Liver (tissue), 8 donors: ENCODE measurements at regions not wholly inside any gene's neighbourhood (a gene's known extent, or its start where the extent isn't known, plus 50 kb on each side); places are given as distances from the start of the nearest gene placed in this dataset.

Experiments
- DNase-seq: peaks from one replicate; pipeline ENCODE4 v3.0.0-alpha.2; 2017; ENCODE audit warnings: low spot score
- H3K27ac ChIP-seq, 2 donors: one replicate each; pipeline ENCODE4 v1.7.0; 2013; ENCODE audit warnings: inconsistent platforms in 2 of 2, low read length in 2 of 2, control low read depth in 1 of 2, low read depth in 1 of 2, mild to moderate bottlenecking in 1 of 2
- H3K27me3 ChIP-seq, 4 donors: one replicate each; pipeline versions ENCODE4 v1.6.1 to v1.7.0; 2013; ENCODE audit warnings: low read length in 3 of 4, inconsistent platforms in 1 of 4, mild to moderate bottlenecking in 1 of 4, moderate library complexity in 1 of 4; ENCODE audit not compliant: control insufficient read depth in 4 of 4, insufficient read depth in 4 of 4
- H3K36me3 ChIP-seq, 4 donors: one replicate each; pipeline versions ENCODE4 v1.6.1 to v1.7.0; 2013; ENCODE audit warnings: low read length in 3 of 4, mild to moderate bottlenecking in 3 of 4, low read depth in 1 of 4, moderate library complexity in 1 of 4; ENCODE audit not compliant: control insufficient read depth in 4 of 4, insufficient read depth in 3 of 4
- H3K4me1 ChIP-seq, 4 donors: one replicate each; pipeline versions ENCODE4 v1.6.1 to v1.7.0; 2013; ENCODE audit warnings: low read length in 3 of 4, mild to moderate bottlenecking in 3 of 4, moderate library complexity in 1 of 4; ENCODE audit not compliant: control insufficient read depth in 4 of 4, insufficient read depth in 4 of 4
- H3K4me3 ChIP-seq, 3 donors: one replicate each; pipeline versions ENCODE4 v1.6.1 to v1.7.0; 2013; ENCODE audit warnings: low read length in 3 of 3, control low read depth in 1 of 3, low read depth in 1 of 3, mild to moderate bottlenecking in 1 of 3
- H3K9ac ChIP-seq, 2 donors: one replicate each; pipeline ENCODE4 v1.7.0; 2013; ENCODE audit warnings: low read length in 2 of 2, mild to moderate bottlenecking in 2 of 2, moderate library complexity in 2 of 2, control low read depth in 1 of 2, low read depth in 1 of 2
- H3K9me3 ChIP-seq, 4 donors: one replicate each; pipeline versions ENCODE4 v1.6.1 to v1.7.0; 2013; ENCODE audit warnings: low read length in 3 of 4; ENCODE audit not compliant: control insufficient read depth in 4 of 4
- EGR1 ChIP-seq, 2 donors: IDR thresholded peaks; 2 replicates each; pipeline ENCODE4 v1.6.1; 2016 to 2018; ENCODE audit warnings: antibody characterized with exemption in 2 of 2, low read depth in 2 of 2
- FOXA1 ChIP-seq: IDR thresholded peaks from 2 replicates; pipeline ENCODE4 v1.6.1; 2016; ENCODE audit warnings: antibody characterized with exemption
- FOXA2 ChIP-seq: IDR thresholded peaks from 2 replicates; pipeline ENCODE4 v1.6.1; 2016; ENCODE audit warnings: antibody characterized with exemption
- GABPA ChIP-seq, 2 donors: IDR thresholded peaks in 1 of 2; conservative IDR thresholded peaks in 1 of 2; 2 replicates each; pipeline ENCODE4 v1.6.1; 2016; ENCODE audit warnings: antibody characterized with exemption in 2 of 2, mild to moderate bottlenecking in 1 of 2, moderate library complexity in 1 of 2
- HNF4A ChIP-seq, 2 donors: conservative IDR thresholded peaks; 2 replicates each; pipeline ENCODE4 v1.6.1; 2016; ENCODE audit warnings: antibody characterized with exemption in 2 of 2, mild to moderate bottlenecking in 2 of 2
- HNF4G ChIP-seq: IDR thresholded peaks from 2 replicates; pipeline ENCODE4 v1.6.1; 2016; ENCODE audit warnings: antibody characterized with exemption
- JUND ChIP-seq, 2 donors: IDR thresholded peaks; 2 replicates each; pipeline ENCODE4 v1.6.1; 2016; ENCODE audit warnings: antibody characterized with exemption in 2 of 2
- NR2F2 ChIP-seq: IDR thresholded peaks from 2 replicates; pipeline ENCODE4 v1.6.1; 2016; ENCODE audit warnings: antibody characterized with exemption
- RAD21 ChIP-seq, 2 donors: IDR thresholded peaks; 2 replicates each; pipeline ENCODE4 v1.6.1; 2016; ENCODE audit warnings: antibody characterized with exemption in 2 of 2, mild to moderate bottlenecking in 2 of 2
- RXRA ChIP-seq, 2 donors: IDR thresholded peaks; 2 replicates each; pipeline ENCODE4 v1.6.1; 2017 to 2018; ENCODE audit warnings: antibody characterized with exemption in 2 of 2, mild to moderate bottlenecking in 1 of 2
- SP1 ChIP-seq: IDR thresholded peaks from 2 replicates; pipeline ENCODE4 v1.6.1; 2018; ENCODE audit warnings: antibody characterized with exemption, mild to moderate bottlenecking
- TAF1 ChIP-seq: conservative IDR thresholded peaks from 2 replicates; pipeline ENCODE4 v1.6.1; 2016; ENCODE audit warnings: antibody characterized with exemption, mild to moderate bottlenecking
- YY1 ChIP-seq: IDR thresholded peaks from 2 replicates; pipeline ENCODE4 v1.6.1; 2016; ENCODE audit warnings: antibody characterized with exemption, mild to moderate bottlenecking
- WGBS: extraction: QIAGEN DNeasy Blood & Tissue Kit; methylation state at CpG from one replicate; pipeline ENCODE4 v1.1.7; 2013; 5-methylcytosine and 5-hydroxymethylcytosine counted together
- TF ChIP-seq, protein P1 (sequence below): IDR thresholded peaks from 2 replicates; pipeline ENCODE4 v1.6.1; 2016; ENCODE audit warnings: antibody characterized with exemption
- TF ChIP-seq, protein P2 (sequence below): fragments of 150-350 bp; IDR thresholded peaks from 2 replicates; pipeline ENCODE4 v1.5.1; 2017; ENCODE audit warnings: improper control_type of control experiment, low read depth, low read length; ENCODE audit not compliant: missing input control
- TF ChIP-seq, protein P3 (sequence below): IDR thresholded peaks from 2 replicates; pipeline ENCODE4 v1.6.1; 2016; ENCODE audit warnings: antibody characterized with exemption
- TF ChIP-seq, protein P4 (sequence below): IDR thresholded peaks from 2 replicates; pipeline ENCODE4 v1.6.1; 2016; ENCODE audit warnings: antibody characterized with exemption, mild to moderate bottlenecking
- TF ChIP-seq, protein P5 (sequence below): IDR thresholded peaks from 2 replicates; pipeline ENCODE4 v1.6.1; 2016; ENCODE audit warnings: antibody characterized with exemption
- donor health status: healthy.
- donor health status: healthy.
- donor health status: healthy.
- donor health status: healthy.
- donor health status: healthy.

DNA sequence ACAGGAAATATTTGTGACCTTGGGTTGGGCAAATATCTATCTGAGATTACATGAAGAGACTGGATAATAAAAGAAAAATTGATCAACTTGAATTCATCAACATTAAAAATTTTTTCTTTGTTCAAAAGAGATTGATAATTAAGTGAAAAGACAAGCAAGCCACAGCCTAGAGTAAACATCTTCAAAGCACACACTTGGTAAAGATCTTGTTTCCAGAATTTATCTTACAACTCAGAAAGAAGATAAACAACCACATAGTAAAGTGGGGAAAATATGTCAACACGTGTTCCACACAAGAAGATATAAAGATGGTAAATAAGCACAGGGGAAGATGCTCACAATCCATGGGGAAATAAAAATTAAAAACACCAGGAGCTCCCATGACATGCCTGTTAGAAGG lies 195.9 kb downstream of the SOX11 start:
- Histone ChIP-seq H3K27me3 (no peaks in the 10 kb centered on the region), H3K9me3 (peaks cover 0 to 5% (median 1%) of the 10 kb centered on the region in 4 donors), H3K4me3 (no peak overlapping the region), H3K4me1 (no peaks in the 10 kb centered on the region), H3K36me3 (no peaks in the 10 kb centered on the region), H3K27ac (no peak overlapping the region), H3K9ac (no peak overlapping the region)
- DNase-seq: no peak
- TF ChIP-seq, protein P1, sequence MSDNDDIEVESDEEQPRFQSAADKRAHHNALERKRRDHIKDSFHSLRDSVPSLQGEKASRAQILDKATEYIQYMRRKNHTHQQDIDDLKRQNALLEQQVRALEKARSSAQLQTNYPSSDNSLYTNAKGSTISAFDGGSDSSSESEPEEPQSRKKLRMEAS: no peak
- TF ChIP-seq FOXA2: no peak
- TF ChIP-seq, protein P2, sequence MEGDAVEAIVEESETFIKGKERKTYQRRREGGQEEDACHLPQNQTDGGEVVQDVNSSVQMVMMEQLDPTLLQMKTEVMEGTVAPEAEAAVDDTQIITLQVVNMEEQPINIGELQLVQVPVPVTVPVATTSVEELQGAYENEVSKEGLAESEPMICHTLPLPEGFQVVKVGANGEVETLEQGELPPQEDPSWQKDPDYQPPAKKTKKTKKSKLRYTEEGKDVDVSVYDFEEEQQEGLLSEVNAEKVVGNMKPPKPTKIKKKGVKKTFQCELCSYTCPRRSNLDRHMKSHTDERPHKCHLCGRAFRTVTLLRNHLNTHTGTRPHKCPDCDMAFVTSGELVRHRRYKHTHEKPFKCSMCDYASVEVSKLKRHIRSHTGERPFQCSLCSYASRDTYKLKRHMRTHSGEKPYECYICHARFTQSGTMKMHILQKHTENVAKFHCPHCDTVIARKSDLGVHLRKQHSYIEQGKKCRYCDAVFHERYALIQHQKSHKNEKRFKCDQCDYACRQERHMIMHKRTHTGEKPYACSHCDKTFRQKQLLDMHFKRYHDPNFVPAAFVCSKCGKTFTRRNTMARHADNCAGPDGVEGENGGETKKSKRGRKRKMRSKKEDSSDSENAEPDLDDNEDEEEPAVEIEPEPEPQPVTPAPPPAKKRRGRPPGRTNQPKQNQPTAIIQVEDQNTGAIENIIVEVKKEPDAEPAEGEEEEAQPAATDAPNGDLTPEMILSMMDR: no peak
- WGBS: 14% methylated on average over 1 of the region's 1 CpG

DNA sequence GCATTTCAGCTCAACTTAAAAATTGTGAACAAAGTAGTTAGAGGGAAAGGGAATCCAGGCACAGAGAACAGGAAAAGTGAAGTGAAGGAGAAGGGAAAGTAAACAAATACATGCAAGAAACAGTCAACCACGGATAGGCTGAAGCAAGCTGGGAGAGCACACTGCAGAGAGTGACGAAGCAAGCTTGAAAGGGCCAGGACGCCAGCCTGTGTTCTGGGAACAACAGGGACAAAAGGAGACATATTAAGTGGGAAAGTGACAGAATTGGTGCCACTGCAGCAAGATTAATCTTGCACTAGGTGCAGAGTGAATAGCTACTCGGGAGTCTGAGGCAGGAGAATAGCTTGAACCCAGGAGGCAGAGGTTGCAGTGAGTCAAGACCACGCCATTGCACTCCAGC lies 197.3 kb downstream of the SOX11 start:
- TF ChIP-seq, protein P3, sequence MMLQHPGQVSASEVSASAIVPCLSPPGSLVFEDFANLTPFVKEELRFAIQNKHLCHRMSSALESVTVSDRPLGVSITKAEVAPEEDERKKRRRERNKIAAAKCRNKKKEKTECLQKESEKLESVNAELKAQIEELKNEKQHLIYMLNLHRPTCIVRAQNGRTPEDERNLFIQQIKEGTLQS: no peak
- TF ChIP-seq, protein P4, sequence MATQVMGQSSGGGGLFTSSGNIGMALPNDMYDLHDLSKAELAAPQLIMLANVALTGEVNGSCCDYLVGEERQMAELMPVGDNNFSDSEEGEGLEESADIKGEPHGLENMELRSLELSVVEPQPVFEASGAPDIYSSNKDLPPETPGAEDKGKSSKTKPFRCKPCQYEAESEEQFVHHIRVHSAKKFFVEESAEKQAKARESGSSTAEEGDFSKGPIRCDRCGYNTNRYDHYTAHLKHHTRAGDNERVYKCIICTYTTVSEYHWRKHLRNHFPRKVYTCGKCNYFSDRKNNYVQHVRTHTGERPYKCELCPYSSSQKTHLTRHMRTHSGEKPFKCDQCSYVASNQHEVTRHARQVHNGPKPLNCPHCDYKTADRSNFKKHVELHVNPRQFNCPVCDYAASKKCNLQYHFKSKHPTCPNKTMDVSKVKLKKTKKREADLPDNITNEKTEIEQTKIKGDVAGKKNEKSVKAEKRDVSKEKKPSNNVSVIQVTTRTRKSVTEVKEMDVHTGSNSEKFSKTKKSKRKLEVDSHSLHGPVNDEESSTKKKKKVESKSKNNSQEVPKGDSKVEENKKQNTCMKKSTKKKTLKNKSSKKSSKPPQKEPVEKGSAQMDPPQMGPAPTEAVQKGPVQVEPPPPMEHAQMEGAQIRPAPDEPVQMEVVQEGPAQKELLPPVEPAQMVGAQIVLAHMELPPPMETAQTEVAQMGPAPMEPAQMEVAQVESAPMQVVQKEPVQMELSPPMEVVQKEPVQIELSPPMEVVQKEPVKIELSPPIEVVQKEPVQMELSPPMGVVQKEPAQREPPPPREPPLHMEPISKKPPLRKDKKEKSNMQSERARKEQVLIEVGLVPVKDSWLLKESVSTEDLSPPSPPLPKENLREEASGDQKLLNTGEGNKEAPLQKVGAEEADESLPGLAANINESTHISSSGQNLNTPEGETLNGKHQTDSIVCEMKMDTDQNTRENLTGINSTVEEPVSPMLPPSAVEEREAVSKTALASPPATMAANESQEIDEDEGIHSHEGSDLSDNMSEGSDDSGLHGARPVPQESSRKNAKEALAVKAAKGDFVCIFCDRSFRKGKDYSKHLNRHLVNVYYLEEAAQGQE: no peak
- TF ChIP-seq JUND (IDR thresholded peaks at IDR 0.05) (no peak), RXRA (IDR thresholded peaks at IDR 0.05) (no peak), YY1 (no peak), HNF4A (conservative IDR thresholded peaks at IDR 0.05) (no peak), SP1 (no peak), TAF1 (no peak), EGR1 (IDR thresholded peaks at IDR 0.05; ENCODE audit: low read depth in 2 of 2) (no peak), NR2F2 (no peak), HNF4G (no peak), RAD21 (IDR thresholded peaks at IDR 0.05) (no peak), GABPA (IDR thresholded peaks at IDR 0.05 in 1 of 2, conservative IDR thresholded peaks at IDR 0.05 in 1 of 2) (no peak), FOXA1 (no peak)
- TF ChIP-seq, protein P5, sequence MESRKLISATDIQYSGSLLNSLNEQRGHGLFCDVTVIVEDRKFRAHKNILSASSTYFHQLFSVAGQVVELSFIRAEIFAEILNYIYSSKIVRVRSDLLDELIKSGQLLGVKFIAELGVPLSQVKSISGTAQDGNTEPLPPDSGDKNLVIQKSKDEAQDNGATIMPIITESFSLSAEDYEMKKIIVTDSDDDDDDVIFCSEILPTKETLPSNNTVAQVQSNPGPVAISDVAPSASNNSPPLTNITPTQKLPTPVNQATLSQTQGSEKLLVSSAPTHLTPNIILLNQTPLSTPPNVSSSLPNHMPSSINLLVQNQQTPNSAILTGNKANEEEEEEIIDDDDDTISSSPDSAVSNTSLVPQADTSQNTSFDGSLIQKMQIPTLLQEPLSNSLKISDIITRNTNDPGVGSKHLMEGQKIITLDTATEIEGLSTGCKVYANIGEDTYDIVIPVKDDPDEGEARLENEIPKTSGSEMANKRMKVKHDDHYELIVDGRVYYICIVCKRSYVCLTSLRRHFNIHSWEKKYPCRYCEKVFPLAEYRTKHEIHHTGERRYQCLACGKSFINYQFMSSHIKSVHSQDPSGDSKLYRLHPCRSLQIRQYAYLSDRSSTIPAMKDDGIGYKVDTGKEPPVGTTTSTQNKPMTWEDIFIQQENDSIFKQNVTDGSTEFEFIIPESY: no peak
- TF ChIP-seq, protein P2: no peak
- no peaks in the 10 kb centered on the region for H3K4me1 ChIP-seq
- no peak overlapping the region for H3K9ac ChIP-seq
- H3K4me3 ChIP-seq: no peak overlapping the region
- H3K27ac ChIP-seq: no peak overlapping the region
- no peaks in the 10 kb centered on the region for H3K27me3 ChIP-seq
- DNase-seq: no peak
- H3K9me3 ChIP-seq: no peaks in the 10 kb centered on the region
- 38% methylated on average over 5 of the region's 5 CpGs for WGBS
- no peaks in the 10 kb centered on the region for H3K36me3 ChIP-seq
